NOMO-1 (cell line): ENCODE measurements at regions not wholly inside any gene's neighbourhood (a gene's known extent, or its start where the extent isn't known, plus 50 kb on each side); places are given as distances from the start of the nearest gene placed in this dataset.

ENCODE experiments used
- DNase-seq, 2 experiments: peaks; one replicate each; lab custom pipeline; 2025; ENCODE audit not compliant: unreplicated experiment in 2 of 2; lab: John Stamatoyannopoulos, UW

- DNase-seq: no peak
Measured at GRCh38 chr2:38430196-38430595, 53.1 kb upstream of the ATL2 start.

- DNase-seq: no peak
Measured at GRCh38 chr2:38427936-38428335, 50.9 kb upstream of the ATL2 start.

GRCh38 chr2:38427054-38427453 is 50.0 kb upstream of the ATL2 start:
- DNase-seq: no peak
